Tibial nerve (tissue), 3 donors: ENCODE measurements at regions not wholly inside any gene's neighbourhood (a gene's known extent, or its start where the extent isn't known, plus 50 kb on each side); places are given as distances from the start of the nearest gene placed in this dataset.

Source experiments
- POLR2A ChIP-seq, 2 donors: fragments of 450-650 bp; IDR thresholded peaks; one replicate each; pipeline ENCODE4 v1.6.1; 2017; ENCODE audit warnings: antibody characterized with exemption in 2 of 2, mild to moderate bottlenecking in 2 of 2, moderate library complexity in 2 of 2
- TF ChIP-seq, protein P1 (sequence below), 5 experiments: fragments of 200-600 bp in 3 of 5; fragments of 450-650 bp in 2 of 5; sonication (generic) in 3 of 5; IDR thresholded peaks; one replicate each; pipeline ENCODE4 v1.5.1; 2016 to 2019; ENCODE audit warnings: antibody characterized with exemption in 5 of 5, mild to moderate bottlenecking in 3 of 5, moderate library complexity in 2 of 5

DNA sequence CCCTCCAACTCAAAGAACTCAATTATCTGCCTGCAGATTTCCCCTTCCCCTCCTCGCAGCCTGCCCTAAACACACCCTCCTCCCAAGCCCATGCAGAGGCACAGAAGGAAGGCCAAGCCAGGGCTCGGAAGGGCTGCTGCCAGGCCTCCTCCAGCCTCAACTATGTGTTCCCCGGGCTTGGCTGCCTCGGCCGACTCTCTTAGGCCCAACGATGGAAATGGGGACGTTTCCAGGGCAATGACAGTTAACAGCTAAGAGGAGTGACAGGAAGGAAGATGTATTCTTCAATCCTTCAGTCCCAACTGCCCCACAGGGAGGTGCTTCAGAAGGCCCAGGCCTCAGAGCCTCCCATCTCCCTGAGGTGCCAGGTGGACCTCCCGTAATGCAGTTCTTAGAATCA lies 104.0 kb upstream of the AKIP1 start:
- TF ChIP-seq, protein P1, sequence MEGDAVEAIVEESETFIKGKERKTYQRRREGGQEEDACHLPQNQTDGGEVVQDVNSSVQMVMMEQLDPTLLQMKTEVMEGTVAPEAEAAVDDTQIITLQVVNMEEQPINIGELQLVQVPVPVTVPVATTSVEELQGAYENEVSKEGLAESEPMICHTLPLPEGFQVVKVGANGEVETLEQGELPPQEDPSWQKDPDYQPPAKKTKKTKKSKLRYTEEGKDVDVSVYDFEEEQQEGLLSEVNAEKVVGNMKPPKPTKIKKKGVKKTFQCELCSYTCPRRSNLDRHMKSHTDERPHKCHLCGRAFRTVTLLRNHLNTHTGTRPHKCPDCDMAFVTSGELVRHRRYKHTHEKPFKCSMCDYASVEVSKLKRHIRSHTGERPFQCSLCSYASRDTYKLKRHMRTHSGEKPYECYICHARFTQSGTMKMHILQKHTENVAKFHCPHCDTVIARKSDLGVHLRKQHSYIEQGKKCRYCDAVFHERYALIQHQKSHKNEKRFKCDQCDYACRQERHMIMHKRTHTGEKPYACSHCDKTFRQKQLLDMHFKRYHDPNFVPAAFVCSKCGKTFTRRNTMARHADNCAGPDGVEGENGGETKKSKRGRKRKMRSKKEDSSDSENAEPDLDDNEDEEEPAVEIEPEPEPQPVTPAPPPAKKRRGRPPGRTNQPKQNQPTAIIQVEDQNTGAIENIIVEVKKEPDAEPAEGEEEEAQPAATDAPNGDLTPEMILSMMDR (IDR thresholded peaks at IDR 0.05), result no peak
- no peak for TF ChIP-seq POLR2A (IDR thresholded peaks at IDR 0.05)
